Nephron (organoid): ENCODE measurements at regions not wholly inside any gene's neighbourhood (a gene's known extent, or its start where the extent isn't known, plus 50 kb on each side); places are given as distances from the start of the nearest gene placed in this dataset.
A peak's percentile ranks its signal among the peaks of the same experiment; 100 is the strongest.

Experiments
- H3K27ac Mint-ChIP-seq, 3 experiments: 2 replicates each; pipeline ENCODE4 v1.8.0; 2020; ENCODE audit warnings: mixed read lengths in 3 of 3, mild to moderate bottlenecking in 2 of 3, moderate library complexity in 1 of 3
- H3K27me3 Mint-ChIP-seq: 2 replicates; pipeline ENCODE4 v1.8.0; 2021; ENCODE audit warnings: low read depth, mild to moderate bottlenecking, moderate library complexity, mixed read lengths
- H3K36me3 Mint-ChIP-seq: 2 replicates; pipeline ENCODE4 v1.8.0; 2020; ENCODE audit warnings: low read depth, mixed read lengths
- H3K4me1 Mint-ChIP-seq: 2 replicates; pipeline ENCODE4 v1.8.0; 2020; ENCODE audit warnings: mixed read lengths
- H3K4me3 Mint-ChIP-seq, 3 experiments: 2 replicates each; pipeline ENCODE4 v1.8.0; 2020; ENCODE audit warnings: mild to moderate bottlenecking in 3 of 3, mixed read lengths in 3 of 3, moderate library complexity in 2 of 3
- H3K9me3 Mint-ChIP-seq: 2 replicates; pipeline ENCODE4 v1.8.0; 2020; ENCODE audit warnings: mixed read lengths
- CTCF ChIP-seq, 3 experiments: fragments of 200-600 bp; sonication (generic); IDR thresholded peaks; one replicate each; pipeline ENCODE4 v1.5.0; 2021; ENCODE audit warnings: antibody characterized with exemption in 3 of 3; ENCODE audit not compliant: unreplicated experiment in 3 of 3

DNA sequence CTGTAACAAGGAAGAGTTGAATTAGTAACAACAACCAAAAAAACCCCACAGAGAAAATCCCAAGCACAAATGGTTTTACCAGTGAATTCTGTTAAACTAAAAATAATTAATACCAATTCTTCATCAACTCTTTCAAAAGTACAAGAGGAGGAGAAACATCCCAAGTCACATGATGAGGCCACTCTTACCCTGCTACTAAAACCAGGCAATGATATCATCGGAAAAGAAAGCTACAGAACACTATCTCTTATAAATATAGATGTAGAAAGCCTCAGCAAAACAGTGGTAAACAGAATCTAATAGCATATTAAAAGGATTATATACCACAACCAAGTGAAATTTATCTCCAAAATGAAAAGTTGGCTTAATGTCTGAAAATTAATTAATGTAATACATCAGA lies 168.1 kb upstream of the SLCO3A1 start:
- Mint-ChIP-seq H3K27me3 (peaks cover 8% of the 10 kb centered on the region), H3K4me3 (no peak overlapping the region), H3K27ac (no peak overlapping the region), H3K4me1 (no peaks in the 10 kb centered on the region), H3K9me3 (no peaks in the 10 kb centered on the region), H3K36me3 (no peaks in the 10 kb centered on the region)
- no peak for TF ChIP-seq CTCF (IDR thresholded peaks at IDR 0.05; ENCODE audit: unreplicated experiment in 3 of 3)

DNA sequence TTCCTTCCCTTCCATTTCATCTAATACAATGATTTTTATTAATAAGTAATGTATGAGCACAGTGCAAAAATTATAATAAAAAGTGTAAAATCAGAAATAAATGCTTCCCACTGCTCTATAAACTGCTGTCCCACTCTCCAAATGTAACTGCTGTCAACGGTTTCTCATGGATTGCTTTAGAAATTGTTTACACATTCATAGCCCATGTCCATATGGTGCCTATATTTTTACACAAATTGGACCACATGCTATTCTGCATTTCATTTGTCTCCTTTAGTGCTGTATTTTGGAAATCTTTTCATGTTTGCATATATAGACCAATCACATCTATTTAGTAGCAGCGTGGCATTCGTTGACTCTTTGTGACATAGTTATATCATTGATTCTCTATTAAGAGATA lies 164.7 kb upstream of the SLCO3A1 start:
- H3K27ac Mint-ChIP-seq, result no peak overlapping the region
- H3K4me1 Mint-ChIP-seq, result peaks cover 7% of the 10 kb centered on the region
- TF ChIP-seq CTCF (IDR thresholded peaks at IDR 0.05; ENCODE audit: unreplicated experiment in 3 of 3), result no peak
- H3K36me3 Mint-ChIP-seq, result no peaks in the 10 kb centered on the region
- no peaks in the 10 kb centered on the region for H3K9me3 Mint-ChIP-seq
- H3K27me3 Mint-ChIP-seq, result peaks cover 3% of the 10 kb centered on the region
- H3K4me3 Mint-ChIP-seq, result no peak overlapping the region

GRCh38 chr15:91689377-91689776 lies 164.1 kb upstream of the SLCO3A1 start:
- Mint-ChIP-seq H3K4me1 (peaks cover 13% of the 10 kb centered on the region), H3K4me3 (no peak overlapping the region), H3K27me3 (peaks cover 3% of the 10 kb centered on the region), H3K36me3 (no peaks in the 10 kb centered on the region), H3K27ac (no peak overlapping the region), H3K9me3 (no peaks in the 10 kb centered on the region)
- no peak for TF ChIP-seq CTCF (IDR thresholded peaks at IDR 0.05; ENCODE audit: unreplicated experiment in 3 of 3)

- Mint-ChIP-seq H3K4me3 (no peak overlapping the region), H3K27ac (no peak overlapping the region), H3K4me1 (peaks cover 33% of the 10 kb centered on the region), H3K36me3 (no peaks in the 10 kb centered on the region), H3K27me3 (peaks cover under 1% of the 10 kb centered on the region), H3K9me3 (no peaks in the 10 kb centered on the region)
- no peak for TF ChIP-seq CTCF (IDR thresholded peaks at IDR 0.05; ENCODE audit: unreplicated experiment in 3 of 3)
These were observed 160.9 kb upstream of the SLCO3A1 start for GRCh38 chr15:91692596-91692995.

- Mint-ChIP-seq H3K27me3 (no peaks in the 10 kb centered on the region), H3K4me3 (peak overlapping the region; percentile 6 to 55 (median 29)), H3K9me3 (no peaks in the 10 kb centered on the region), H3K27ac (peak overlapping the region; percentile 78 to 84 (median 80)), H3K36me3 (no peaks in the 10 kb centered on the region), H3K4me1 (peaks cover 33% of the 10 kb centered on the region)
- no peak for TF ChIP-seq CTCF (IDR thresholded peaks at IDR 0.05; ENCODE audit: unreplicated experiment in 3 of 3)
These were observed 159.2 kb upstream of the SLCO3A1 start for GRCh38 chr15:91694131-91694830.

GRCh38 chr15:91694831-91695210 lies 158.7 kb upstream of the SLCO3A1 start:
- Mint-ChIP-seq H3K27me3 (no peaks in the 10 kb centered on the region), H3K4me1 (peaks cover 33% of the 10 kb centered on the region), H3K4me3 (peak overlapping the region; percentile 6 to 55 (median 29)), H3K36me3 (no peaks in the 10 kb centered on the region), H3K27ac (peak overlapping the region; percentile 78 to 84 (median 80)), H3K9me3 (no peaks in the 10 kb centered on the region)
- TF ChIP-seq CTCF (IDR thresholded peaks at IDR 0.05; ENCODE audit: unreplicated experiment in 3 of 3), result no peak
